ENCODE measurements at regions not wholly inside any gene's neighbourhood (a gene's known extent, or its start where the extent isn't known, plus 50 kb on each side); places are given as distances from the start of the nearest gene placed in this dataset.

- no peaks in the 10 kb centered on the region for H3K9me2 ChIP-seq (replicated peaks; ENCODE audit: control insufficient read depth, low read length)
- H4K20me1 ChIP-seq (ENCODE audit: control insufficient read depth, insufficient read depth, low read depth, low read length) = no peaks in the 10 kb centered on the region
- no peak overlapping the region for H3K27ac ChIP-seq (ENCODE audit: low read depth, low read length)
- no peaks in the 10 kb centered on the region for H3F3A ChIP-seq (ENCODE audit: control insufficient read depth, insufficient read depth)
- no peaks in the 10 kb centered on the region for H3K27me3 ChIP-seq (ENCODE audit: control insufficient read depth, low read length)
- no peak overlapping the region for H3K4me3 ChIP-seq (ENCODE audit: low read length)
- H3K9me3 ChIP-seq (ENCODE audit: control insufficient read depth, insufficient read depth, low read length) = no peaks in the 10 kb centered on the region
- H3K79me2 ChIP-seq (ENCODE audit: control insufficient read depth, low read length) = no peaks in the 10 kb centered on the region
- TF ChIP-seq EZH2phosphoT487 (IDR thresholded peaks at IDR 0.05; ENCODE audit: borderline replicate concordance, low read length) (no peak), CTCF (IDR thresholded peaks at IDR 0.05; ENCODE audit: low read depth, low read length, poor library complexity, severe bottlenecking) (no peak)
- no peak overlapping the region for H3K4me2 ChIP-seq (ENCODE audit: low read length)
- no peaks in the 10 kb centered on the region for H3K4me1 ChIP-seq (ENCODE audit: control insufficient read depth, low read length)
- H3K36me3 ChIP-seq (ENCODE audit: control insufficient read depth, low read length) = no peaks in the 10 kb centered on the region
These were observed 536.9 kb downstream of the TMX3 start for GRCh38 chr18:68177807-68178702.

DNA sequence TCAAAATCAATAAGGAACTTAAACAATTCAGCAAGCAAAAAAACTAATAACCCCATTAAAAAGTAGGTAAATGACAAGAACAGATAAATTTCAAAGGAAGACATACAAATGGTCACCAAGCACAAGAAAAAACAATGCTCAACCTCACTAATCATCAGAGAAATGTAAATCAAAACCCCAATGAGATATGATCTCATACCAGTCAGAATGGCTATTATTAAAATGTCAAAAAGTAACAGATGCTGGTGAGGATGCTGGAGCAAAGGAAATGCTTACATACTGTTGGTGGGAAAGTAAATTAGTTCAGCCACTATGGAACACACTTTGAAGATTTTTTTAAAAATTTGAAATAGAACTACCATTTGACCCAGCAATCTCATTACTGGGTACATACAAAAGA lies 538.0 kb downstream of the TMX3 start:
- H3K9me2 ChIP-seq (replicated peaks; ENCODE audit: control insufficient read depth, low read length) = no peaks in the 10 kb centered on the region
- no peaks in the 10 kb centered on the region for H3K27me3 ChIP-seq (ENCODE audit: control insufficient read depth, low read length)
- H3K36me3 ChIP-seq (ENCODE audit: control insufficient read depth, low read length) = no peaks in the 10 kb centered on the region
- H3K4me1 ChIP-seq (ENCODE audit: control insufficient read depth, low read length) = no peaks in the 10 kb centered on the region
- TF ChIP-seq CTCF (IDR thresholded peaks at IDR 0.05; ENCODE audit: low read depth, low read length, poor library complexity, severe bottlenecking) = no peak
- TF ChIP-seq EZH2phosphoT487 (IDR thresholded peaks at IDR 0.05; ENCODE audit: borderline replicate concordance, low read length) = no peak
- no peak overlapping the region for H3K4me2 ChIP-seq (ENCODE audit: low read length)
- no peaks in the 10 kb centered on the region for H4K20me1 ChIP-seq (ENCODE audit: control insufficient read depth, insufficient read depth, low read depth, low read length)
- H3F3A ChIP-seq (ENCODE audit: control insufficient read depth, insufficient read depth) = no peaks in the 10 kb centered on the region
- H3K9me3 ChIP-seq (ENCODE audit: control insufficient read depth, insufficient read depth, low read length) = no peaks in the 10 kb centered on the region
- H3K27ac ChIP-seq (ENCODE audit: low read depth, low read length) = no peak overlapping the region
- no peak overlapping the region for H3K4me3 ChIP-seq (ENCODE audit: low read length)
- H3K79me2 ChIP-seq (ENCODE audit: control insufficient read depth, low read length) = no peaks in the 10 kb centered on the region

DNA sequence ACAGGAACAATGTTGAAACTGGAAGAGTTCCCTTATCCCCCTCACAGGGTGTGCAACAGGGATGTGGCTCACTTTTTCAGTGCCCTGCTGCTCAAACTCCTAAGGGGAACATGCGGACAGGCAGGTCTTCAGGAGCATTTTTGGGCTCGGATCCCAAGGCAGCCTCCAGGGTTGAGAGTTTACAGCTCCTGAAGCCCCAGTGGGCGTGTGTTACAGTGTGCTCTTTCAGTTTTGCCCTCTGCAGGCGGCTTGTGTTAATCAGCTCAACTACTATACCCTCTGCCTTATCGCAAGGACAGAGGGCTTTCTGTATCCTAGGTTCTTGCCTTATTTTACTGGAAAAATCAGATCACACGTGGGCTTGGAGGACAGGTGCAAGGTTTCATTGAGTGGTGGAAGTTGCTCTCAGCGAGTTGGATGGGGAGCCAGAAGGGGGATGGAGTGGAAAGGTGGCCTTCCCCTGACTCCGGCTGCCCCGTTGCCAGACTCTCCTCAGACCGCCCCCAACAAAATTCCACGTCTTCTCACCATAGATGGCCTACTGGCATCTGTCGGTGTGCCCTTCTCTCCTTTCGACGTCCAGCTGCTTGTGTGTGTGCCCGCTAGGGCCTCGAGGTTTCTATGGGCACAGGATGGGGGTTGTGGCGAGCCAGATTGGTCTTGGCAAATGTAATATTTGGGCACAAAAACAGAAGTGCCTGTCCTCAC lies 541.9 kb downstream of the TMX3 start:
- H3K27ac ChIP-seq (ENCODE audit: low read depth, low read length) = no peak overlapping the region
- no peaks in the 10 kb centered on the region for H3K9me3 ChIP-seq (ENCODE audit: control insufficient read depth, insufficient read depth, low read length)
- no peak overlapping the region for H3K4me2 ChIP-seq (ENCODE audit: low read length)
- no peaks in the 10 kb centered on the region for H3K4me1 ChIP-seq (ENCODE audit: control insufficient read depth, low read length)
- TF ChIP-seq CTCF (IDR thresholded peaks at IDR 0.05; ENCODE audit: low read depth, low read length, poor library complexity, severe bottlenecking) (no peak), EZH2phosphoT487 (IDR thresholded peaks at IDR 0.05; ENCODE audit: borderline replicate concordance, low read length) (no peak)
- no peaks in the 10 kb centered on the region for H4K20me1 ChIP-seq (ENCODE audit: control insufficient read depth, insufficient read depth, low read depth, low read length)
- no peak overlapping the region for H3K4me3 ChIP-seq (ENCODE audit: low read length)
- H3F3A ChIP-seq (ENCODE audit: control insufficient read depth, insufficient read depth) = no peaks in the 10 kb centered on the region
- no peaks in the 10 kb centered on the region for H3K36me3 ChIP-seq (ENCODE audit: control insufficient read depth, low read length)
- no peaks in the 10 kb centered on the region for H3K27me3 ChIP-seq (ENCODE audit: control insufficient read depth, low read length)
- no peaks in the 10 kb centered on the region for H3K79me2 ChIP-seq (ENCODE audit: control insufficient read depth, low read length)
- no peaks in the 10 kb centered on the region for H3K9me2 ChIP-seq (replicated peaks; ENCODE audit: control insufficient read depth, low read length)
